WTC11 (cell line): ENCODE measurements at regions not wholly inside any gene's neighbourhood (a gene's known extent, or its start where the extent isn't known, plus 50 kb on each side); places are given as distances from the start of the nearest gene placed in this dataset.
A peak's percentile ranks its signal among the peaks of the same experiment; 100 is the strongest.

Experiments used
- ATAC-seq: fragments of 200-7000 bp; cut with Tn5 transposase; 2 replicates; pipeline ENCODE4 v1.10.0; 2021; ENCODE audit warnings: mild to moderate bottlenecking, moderate library complexity
- CTCF ChIA-PET: fragments of 300-600 bp; sonication (Branson Sonifier 250); formaldehyde crosslinking; loops from one replicate; lab custom pipeline; 2021; ENCODE audit warnings: antibody characterized with exemption; lab: Charles Lee
- POLR2A ChIA-PET: fragments of 350-600 bp; sonication (Branson Sonifier 250); formaldehyde crosslinking; loops from one replicate; lab custom pipeline; 2021; ENCODE audit warnings: antibody characterized with exemption; lab: Charles Lee
- DNase-seq: peaks from one replicate; pipeline ENCODE4 v3.0.0; 2021; ENCODE audit warnings: low spot score
- H3K27ac Mint-ChIP-seq: 2 replicates; pipeline ENCODE4 v1.8.0; 2021; ENCODE audit warnings: mixed read lengths
- H3K27me3 Mint-ChIP-seq: 2 replicates; pipeline ENCODE4 v1.8.0; 2021; ENCODE audit warnings: low read depth, mild to moderate bottlenecking, moderate library complexity, mixed read lengths
- H3K36me3 Mint-ChIP-seq: 2 replicates; pipeline ENCODE4 v1.8.0; 2021; ENCODE audit warnings: mixed read lengths
- H3K4me1 Mint-ChIP-seq: 2 replicates; pipeline ENCODE4 v1.8.0; 2022; ENCODE audit warnings: mixed read lengths
- H3K4me3 Mint-ChIP-seq: 2 replicates; pipeline ENCODE4 v1.8.0; 2021; ENCODE audit warnings: mild to moderate bottlenecking, moderate library complexity, mixed read lengths
- H3K9me3 Mint-ChIP-seq: 2 replicates; pipeline ENCODE4 v1.8.0; 2021; ENCODE audit warnings: mixed read lengths
- AFF4 ChIP-seq: sonication (generic); formaldehyde crosslinking; IDR thresholded peaks from 2 replicates; pipeline ENCODE4 v1.8.1; 2023; ENCODE audit warnings: mild to moderate bottlenecking, missing genetic modification reagents, borderline replicate concordance
- AR ChIP-seq: fragments of 250-450 bp; sonication (Bioruptor Pico); IDR thresholded peaks from 2 replicates; pipeline ENCODE4 v1.9.0; 2021; ENCODE audit warnings: mild to moderate bottlenecking
- ERG ChIP-seq: fragments of 250-450 bp; sonication (Bioruptor Pico); IDR thresholded peaks from 2 replicates; pipeline ENCODE4 v1.8.0; 2021; ENCODE audit warnings: mild to moderate bottlenecking
- HMGXB4 ChIP-seq: sonication (generic); formaldehyde crosslinking; IDR thresholded peaks from 2 replicates; pipeline ENCODE4 v1.8.1; 2023; ENCODE audit warnings: mild to moderate bottlenecking, moderate library complexity, missing genetic modification reagents
- IRF1 ChIP-seq: sonication (generic); formaldehyde crosslinking; IDR thresholded peaks from 2 replicates; pipeline ENCODE4 v1.8.0; 2023; ENCODE audit warnings: missing genetic modification reagents
- MLX ChIP-seq: sonication (generic); formaldehyde crosslinking; IDR thresholded peaks from 2 replicates; pipeline ENCODE4 v1.8.1; 2023; ENCODE audit warnings: mild to moderate bottlenecking, missing genetic modification reagents, moderate library complexity
- NFYB ChIP-seq: sonication (generic); formaldehyde crosslinking; conservative IDR thresholded peaks from 2 replicates; pipeline ENCODE4 v1.8.0; 2022; ENCODE audit warnings: low read depth, missing genetic modification reagents
- PREB ChIP-seq: sonication (generic); formaldehyde crosslinking; IDR thresholded peaks from 2 replicates; pipeline ENCODE4 v1.8.1; 2022; ENCODE audit warnings: mild to moderate bottlenecking, missing genetic modification reagents, moderate library complexity, borderline replicate concordance
- RORB ChIP-seq: fragments of 250-450 bp; sonication (Bioruptor Pico); IDR thresholded peaks from 2 replicates; pipeline ENCODE4 v1.9.0; 2021; ENCODE audit warnings: mild to moderate bottlenecking
- SMAD3 ChIP-seq: sonication (generic); formaldehyde crosslinking; IDR thresholded peaks from 2 replicates; pipeline ENCODE4 v1.8.0; 2022; ENCODE audit warnings: missing genetic modification reagents, mild to moderate bottlenecking, borderline replicate concordance
- SOX15 ChIP-seq: fragments of 250-450 bp; sonication (Bioruptor Pico); IDR thresholded peaks from 2 replicates; pipeline ENCODE4 v1.9.0; 2021; ENCODE audit warnings: mild to moderate bottlenecking
- ZNF232 ChIP-seq: sonication (generic); formaldehyde crosslinking; IDR thresholded peaks from 2 replicates; pipeline ENCODE4 v1.8.0; 2022; ENCODE audit warnings: mild to moderate bottlenecking, missing genetic modification reagents
- ZNF281 ChIP-seq: sonication (generic); formaldehyde crosslinking; IDR thresholded peaks from 2 replicates; pipeline ENCODE4 v1.8.0; 2023; ENCODE audit warnings: mild to moderate bottlenecking, missing genetic modification reagents
- ZNF396 ChIP-seq: fragments of 250-450 bp; sonication (Bioruptor Pico); IDR thresholded peaks from 2 replicates; pipeline ENCODE4 v1.8.0; 2021; ENCODE audit warnings: mild to moderate bottlenecking, moderate library complexity, borderline replicate concordance
- ZNF416 ChIP-seq: fragments of 250-450 bp; sonication (Bioruptor Pico); IDR thresholded peaks from 2 replicates; pipeline ENCODE4 v1.9.0; 2021; ENCODE audit warnings: mild to moderate bottlenecking, inconsistent platforms
- ZNF425 ChIP-seq: fragments of 250-450 bp; sonication (Bioruptor Pico); conservative IDR thresholded peaks from 2 replicates; pipeline ENCODE4 v1.9.0; 2021; ENCODE audit warnings: mild to moderate bottlenecking
- ZNF671 ChIP-seq: fragments of 250-450 bp; sonication (Bioruptor Pico); IDR thresholded peaks from 2 replicates; pipeline ENCODE4 v1.8.0; 2021; ENCODE audit warnings: mild to moderate bottlenecking

- no peak for TF ChIP-seq AFF4
- no peak for TF ChIP-seq ERG
- TF ChIP-seq PREB (CRISPR knock-in tag), result no peak
- no peak for TF ChIP-seq RORB (CRISPR knock-in tag)
- TF ChIP-seq SMAD3 (CRISPR knock-in tag), result no peak
- no peak for TF ChIP-seq ZNF425 (CRISPR knock-in tag)
- TF ChIP-seq AR (CRISPR knock-in tag), result no peak
- no peak for TF ChIP-seq ZNF281
- TF ChIP-seq SOX15, result no peak
- TF ChIP-seq IRF1, result no peak
Observed at GRCh38 chr2:122007577-122007976, 252.1 kb downstream of the TSN start (continued).

- Mint-ChIP-seq H3K27ac (no peak overlapping the region), H3K4me3 (no peak overlapping the region), H3K4me1 (peaks cover 11% of the 10 kb centered on the region), H3K27me3 (no peaks in the 10 kb centered on the region), H3K36me3 (peaks cover 4% of the 10 kb centered on the region), H3K9me3 (peaks cover 9% of the 10 kb centered on the region)
- ChIA-PET POLR2A (interaction anchor here (1.4 kb wide), 1 partner anchor 10 kb away, joined by 3 read pairs; no protein-coding TSS in a partner anchor), CTCF (interaction anchor here (0.6 to 1.0 kb wide), 5 partner anchors 13 to 522 kb away, joined by 3 to 4 read pairs (median 3); no protein-coding TSS in a partner anchor)
- DNase-seq (no peak), ATAC-seq (peak; percentile 70)
- TF ChIP-seq ZNF671 (no peak), NFYB (CRISPR knock-in tag) (no peak), ZNF396 (CRISPR knock-in tag) (no peak), HMGXB4 (CRISPR knock-in tag) (no peak), ZNF416 (CRISPR knock-in tag) (no peak), ERG (no peak), ZNF232 (no peak), MLX (CRISPR knock-in tag) (no peak)
Observed at GRCh38 chr2:122009561-122009960, 254.1 kb downstream of the TSN start.
